ENCODE measurements at regions not wholly inside any gene's neighbourhood (a gene's known extent, or its start where the extent isn't known, plus 50 kb on each side); places are given as distances from the start of the nearest gene placed in this dataset.
A peak's percentile ranks its signal among the peaks of the same experiment; 100 is the strongest.

GRCh38 chr15:95486224-95486623 is 844.3 kb upstream of the NR2F2 start (continued):
- TF ChIP-seq ERG (CRISPR knock-in tag; IDR thresholded peaks at IDR 0.05), result no peak
- TF ChIP-seq MYBL2 (CRISPR knock-in tag; IDR thresholded peaks at IDR 0.05), result no peak
- no peak for TF ChIP-seq MAX (CRISPR knock-in tag; IDR thresholded peaks at IDR 0.05)
- no peak for TF ChIP-seq MXD4 (CRISPR knock-in tag; IDR thresholded peaks at IDR 0.05; ENCODE audit: borderline replicate concordance)
- no peak for TF ChIP-seq ZBTB21 (CRISPR knock-in tag; IDR thresholded peaks at IDR 0.05; ENCODE audit: borderline replicate concordance)
- TF ChIP-seq RORB (CRISPR knock-in tag; IDR thresholded peaks at IDR 0.05), result no peak

- no peak for ATAC-seq
- POLR2A ChIA-PET, result no interaction called here
- no peak for DNase-seq (ENCODE audit: low spot score)
- Mint-ChIP-seq H3K27me3 (ENCODE audit: low read depth) (no peaks in the 10 kb centered on the region; the same call in 1 of the 2 replicates), H3K9me3 (peaks cover 14% of the 10 kb centered on the region), H3K4me3 (no peak overlapping the region), H3K27ac (no peak overlapping the region), H3K36me3 (peaks cover 2% of the 10 kb centered on the region; the same call in 1 of the 2 replicates), H3K4me1 (0 out of 2 replicates have a peak, but pooled peaks cover 3% of the 10 kb centered on the region)
- CTCF ChIA-PET, result no interaction called here
- no peak for TF ChIP-seq USF1 (CRISPR knock-in tag; IDR thresholded peaks at IDR 0.05)
- no peak for TF ChIP-seq E2F5 (CRISPR knock-in tag; IDR thresholded peaks at IDR 0.05)
- no peak for TF ChIP-seq ZNF219 (CRISPR knock-in tag; IDR thresholded peaks at IDR 0.05; ENCODE audit: borderline replicate concordance)
- TF ChIP-seq ATF6 (CRISPR knock-in tag; IDR thresholded peaks at IDR 0.05), result no peak
- TF ChIP-seq ZNF416 (CRISPR knock-in tag; IDR thresholded peaks at IDR 0.05), result no peak
Observed at GRCh38 chr15:95489103-95489502, 841.4 kb upstream of the NR2F2 start.

GRCh38 chr15:95492388-95493070 is 838.0 kb upstream of the NR2F2 start:
- ChIA-PET POLR2A (no interaction called here), CTCF (no interaction called here)
- peak; percentile 28; the same call in 1 of the 2 replicates for ATAC-seq
- Mint-ChIP-seq H3K27me3 (ENCODE audit: low read depth) (no peaks in the 10 kb centered on the region), H3K4me1 (peaks cover 11% of the 10 kb centered on the region; the same call in 1 of the 2 replicates), H3K4me3 (no peak overlapping the region), H3K36me3 (no peaks in the 10 kb centered on the region), H3K9me3 (no peaks in the 10 kb centered on the region), H3K27ac (no peak overlapping the region)
- no peak for DNase-seq (ENCODE audit: low spot score)
- TF ChIP-seq MAX (CRISPR knock-in tag; IDR thresholded peaks at IDR 0.05) (no peak), FOXP1 (CRISPR knock-in tag; IDR thresholded peaks at IDR 0.05; ENCODE audit: borderline replicate concordance) (no peak), RORB (CRISPR knock-in tag; IDR thresholded peaks at IDR 0.05) (no peak), ZNF121 (CRISPR knock-in tag; IDR thresholded peaks at IDR 0.05) (no peak), PREB (CRISPR knock-in tag; IDR thresholded peaks at IDR 0.05; ENCODE audit: borderline replicate concordance) (no peak), NR2C2 (CRISPR knock-in tag; IDR thresholded peaks at IDR 0.05) (no peak), SOX15 (CRISPR knock-in tag; IDR thresholded peaks at IDR 0.05) (no peak), HMGXB4 (CRISPR knock-in tag; IDR thresholded peaks at IDR 0.05) (no peak), ZNF263 (CRISPR knock-in tag; IDR thresholded peaks at IDR 0.05; ENCODE audit: low read depth) (no peak), HMGA2 (CRISPR knock-in tag; IDR thresholded peaks at IDR 0.05) (no peak), TCF7 (CRISPR knock-in tag; IDR thresholded peaks at IDR 0.05; ENCODE audit: low read depth) (no peak), AR (CRISPR knock-in tag; IDR thresholded peaks at IDR 0.05) (no peak)
